A204.1 (cell line): ENCODE measurements at regions not wholly inside any gene's neighbourhood (a gene's known extent, or its start where the extent isn't known, plus 50 kb on each side); places are given as distances from the start of the nearest gene placed in this dataset.
A peak's percentile ranks its signal among the peaks of the same experiment; 100 is the strongest.

Experiments used
- FAIRE-seq: peaks from 2 replicates; lab custom pipeline; 2012; peaks lifted over from hg19 to GRCh38; lab: Jason Lieb, UNC

- FAIRE-seq: no peak
Measured at GRCh38 chr18:43482136-43482535, 204.8 kb upstream of the SYT4 start.

- FAIRE-seq: no peak
Measured at GRCh38 chr18:43482600-43482999, 205.3 kb upstream of the SYT4 start.

DNA sequence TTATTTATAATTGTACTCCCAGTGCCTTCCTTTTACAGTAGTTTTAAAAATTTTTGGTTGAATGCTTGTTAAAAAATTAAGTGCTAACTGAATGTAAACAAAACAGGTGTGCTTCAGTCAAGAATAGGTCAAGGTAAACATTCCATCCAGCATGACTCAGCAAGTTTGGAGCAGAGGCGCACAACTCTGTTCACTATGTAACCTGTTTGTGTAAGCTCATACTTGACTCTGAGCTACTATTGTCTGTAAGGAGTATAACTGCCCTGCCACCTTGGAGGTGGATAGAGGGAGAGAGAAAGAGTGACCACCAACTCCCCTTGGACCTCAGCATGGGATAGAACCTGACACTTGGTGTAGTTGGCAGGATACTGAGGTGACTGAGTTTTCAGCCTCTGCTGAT lies 207.4 kb upstream of the SYT4 start:
- FAIRE-seq: no peak

GRCh38 chr18:43485545-43485963 lies 208.3 kb upstream of the SYT4 start:
- FAIRE-seq: no peak

- FAIRE-seq: no peak
Measured at GRCh38 chr18:43486462-43486861, 209.2 kb upstream of the SYT4 start.

DNA sequence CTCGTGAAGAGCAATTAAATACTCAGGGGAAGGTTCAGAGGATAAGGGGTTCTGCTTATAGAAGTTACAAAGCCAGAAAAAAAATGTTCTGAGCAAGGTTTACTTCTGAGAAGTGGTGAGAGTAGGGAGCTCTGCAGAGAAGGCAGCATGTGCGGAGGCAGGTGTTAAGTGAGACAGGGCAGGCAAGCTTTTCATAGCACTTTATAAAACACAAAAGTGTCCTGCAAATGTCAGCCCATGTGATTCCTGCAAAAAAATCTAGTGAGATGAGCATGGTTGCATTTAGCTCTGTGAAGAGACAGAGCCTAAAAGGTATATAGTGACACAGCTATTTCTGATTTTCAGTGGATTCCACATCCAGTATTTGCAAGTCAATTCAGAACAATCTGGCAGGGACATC lies 223.8 kb upstream of the SYT4 start:
- FAIRE-seq: no peak

DNA sequence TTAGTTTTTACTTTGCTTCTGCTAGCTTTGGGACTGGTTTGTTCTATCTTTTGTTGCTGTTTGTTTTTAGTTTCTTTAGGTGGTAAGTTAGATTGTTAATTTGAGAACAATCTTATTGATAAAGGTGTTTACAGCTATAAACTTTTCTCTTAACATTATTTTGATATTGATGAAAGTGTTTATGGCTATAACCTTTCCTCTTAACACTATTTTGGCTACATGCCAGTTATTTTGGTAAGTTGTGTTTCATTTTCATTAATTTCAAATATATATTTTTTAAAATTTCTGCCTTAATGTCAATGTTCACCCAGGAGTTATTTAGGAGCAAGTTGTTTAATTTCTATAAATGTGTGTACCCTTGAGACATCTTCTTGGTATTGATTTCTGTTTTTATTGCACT lies 229.6 kb upstream of the SYT4 start:
- no peak for FAIRE-seq

DNA sequence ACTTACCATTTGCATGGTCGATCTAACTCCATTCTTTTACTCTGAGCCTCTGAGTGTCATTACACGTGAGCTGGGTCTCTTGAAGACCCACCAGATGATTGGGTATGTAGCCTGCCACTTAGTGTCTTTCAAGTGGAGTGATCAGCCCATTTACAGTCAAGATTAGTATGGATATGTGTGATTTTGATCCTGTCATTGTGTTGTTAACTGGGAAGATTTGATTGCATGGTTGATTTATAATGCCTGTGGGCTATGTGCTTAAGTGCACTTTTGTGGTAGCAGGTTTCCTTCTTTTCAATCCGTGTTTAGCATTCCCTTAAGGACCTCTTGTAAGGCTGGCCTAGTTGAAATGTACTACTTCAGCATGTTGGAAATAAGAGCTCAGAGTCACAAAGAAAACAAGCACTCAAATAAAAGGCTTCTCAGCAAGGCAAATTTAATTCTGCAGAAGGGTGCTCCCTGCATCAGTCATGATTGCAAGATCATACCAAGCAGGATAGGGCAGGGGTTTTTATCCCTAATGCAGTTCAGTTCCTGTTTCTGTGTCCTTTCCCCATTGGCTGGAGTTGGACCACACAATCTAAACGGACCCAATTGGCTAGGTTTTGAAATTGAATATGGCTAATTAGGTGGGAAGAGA lies 230.7 kb upstream of the SYT4 start:
- FAIRE-seq: no peak

DNA sequence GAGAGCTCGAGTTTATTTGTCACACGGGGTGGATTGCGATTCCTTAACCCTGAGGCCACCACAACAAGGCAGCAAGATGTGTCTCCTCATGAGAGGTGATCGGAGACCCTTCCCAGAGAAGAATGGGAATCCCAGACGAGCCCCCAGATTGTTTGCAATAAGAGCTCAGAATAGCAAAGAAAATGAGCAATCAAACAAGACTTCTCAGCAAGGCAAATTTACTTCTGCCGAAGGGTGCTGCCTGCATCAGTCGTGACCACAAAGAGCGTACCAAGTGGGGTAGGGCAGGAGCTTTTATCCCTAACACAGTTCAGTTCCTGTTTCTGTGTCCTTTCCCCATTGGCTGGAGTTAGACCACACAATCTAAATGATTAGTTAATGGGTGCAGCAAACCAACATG lies 237.5 kb upstream of the SYT4 start:
- FAIRE-seq: no peak

- FAIRE-seq: no peak
Measured at GRCh38 chr18:43515481-43515880, 238.2 kb upstream of the SYT4 start.

DNA sequence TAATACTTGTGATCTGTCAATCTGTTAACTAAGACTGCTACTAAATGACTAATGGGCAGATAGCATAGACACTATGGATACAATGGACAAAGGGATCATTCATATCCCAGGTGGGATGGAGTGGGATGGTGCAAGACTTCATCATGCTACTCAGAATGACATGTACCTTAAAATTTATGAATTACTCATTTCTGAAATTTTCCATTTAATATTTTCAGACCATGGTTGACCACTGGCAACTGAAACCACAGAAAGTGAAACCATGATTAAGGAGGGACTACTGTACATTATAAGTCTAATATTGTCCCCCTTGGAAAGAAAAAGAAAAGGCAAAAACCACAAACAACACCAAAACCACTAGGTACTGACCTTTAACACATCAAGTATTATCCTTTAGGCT lies 247.0 kb upstream of the SYT4 start:
- FAIRE-seq: no peak

- no peak for FAIRE-seq
Measured at GRCh38 chr18:43525169-43525568, 247.9 kb upstream of the SYT4 start.

DNA sequence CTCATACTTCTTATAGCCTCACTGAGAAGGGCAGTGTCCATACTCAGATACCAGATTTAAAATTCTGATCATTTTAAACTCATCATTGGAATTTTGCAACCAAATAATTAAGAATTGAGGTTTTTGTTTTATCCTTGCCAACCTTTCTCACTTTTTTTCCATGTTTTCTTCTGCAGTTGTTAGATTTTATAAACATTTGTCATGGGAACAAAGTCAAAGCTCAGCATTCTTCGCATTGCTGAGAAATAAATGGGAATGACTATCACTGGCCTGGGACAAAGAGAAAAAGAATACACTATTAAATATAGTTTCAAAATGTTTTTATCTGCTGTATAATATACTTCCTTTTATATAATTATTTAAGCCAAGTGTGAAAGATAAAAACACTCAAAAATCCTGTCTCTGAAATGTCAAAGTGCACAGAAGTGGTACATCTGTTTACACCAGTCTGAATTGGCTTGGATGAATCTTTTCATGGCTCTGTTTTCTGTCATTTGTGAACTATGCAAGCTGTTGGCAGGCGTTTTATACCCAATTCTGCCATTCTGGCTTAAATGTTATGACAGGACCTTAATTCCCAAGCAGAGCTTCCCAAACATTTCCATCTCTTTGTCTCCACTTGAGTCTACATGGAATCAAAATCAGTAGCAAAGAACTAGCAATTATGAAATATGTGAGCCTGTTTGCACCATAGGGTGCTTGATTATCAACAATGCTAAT lies 249.3 kb upstream of the SYT4 start:
- no peak for FAIRE-seq

DNA sequence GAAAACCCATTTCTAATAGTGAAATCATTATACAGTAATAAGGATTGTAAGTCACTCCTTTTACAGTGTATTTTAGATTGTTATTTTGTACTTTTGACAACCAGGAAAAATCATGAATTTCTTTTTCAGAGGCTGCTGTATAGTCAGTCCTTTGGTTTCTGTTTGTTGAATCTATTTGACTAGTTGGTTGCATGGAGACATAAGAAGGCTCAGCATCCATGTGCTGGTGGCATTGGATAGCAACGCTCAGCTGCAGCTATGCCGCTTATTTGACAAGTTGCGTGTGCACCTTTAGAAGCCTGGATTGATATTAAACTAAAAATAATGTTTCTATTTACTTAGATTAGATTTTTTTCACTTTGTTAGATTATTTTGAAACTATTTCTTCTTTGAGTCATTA lies 254.1 kb upstream of the SYT4 start:
- no peak for FAIRE-seq

GRCh38 chr18:43533371-43533770 lies 256.1 kb upstream of the SYT4 start:
- no peak for FAIRE-seq

- no peak for FAIRE-seq
Measured at GRCh38 chr18:43534511-43534910, 257.2 kb upstream of the SYT4 start.

- FAIRE-seq: no peak
Measured at GRCh38 chr18:43539862-43540261, 262.6 kb upstream of the SYT4 start.

- no peak for FAIRE-seq
Measured at GRCh38 chr18:43542016-43542415, 264.7 kb upstream of the SYT4 start.

GRCh38 chr18:43543236-43543635 lies 265.9 kb upstream of the SYT4 start:
- no peak for FAIRE-seq

GRCh38 chr18:43547456-43547855 lies 270.2 kb upstream of the SYT4 start:
- no peak for FAIRE-seq

- FAIRE-seq: no peak
Measured at GRCh38 chr18:43559507-43559906, 282.2 kb upstream of the SYT4 start.

DNA sequence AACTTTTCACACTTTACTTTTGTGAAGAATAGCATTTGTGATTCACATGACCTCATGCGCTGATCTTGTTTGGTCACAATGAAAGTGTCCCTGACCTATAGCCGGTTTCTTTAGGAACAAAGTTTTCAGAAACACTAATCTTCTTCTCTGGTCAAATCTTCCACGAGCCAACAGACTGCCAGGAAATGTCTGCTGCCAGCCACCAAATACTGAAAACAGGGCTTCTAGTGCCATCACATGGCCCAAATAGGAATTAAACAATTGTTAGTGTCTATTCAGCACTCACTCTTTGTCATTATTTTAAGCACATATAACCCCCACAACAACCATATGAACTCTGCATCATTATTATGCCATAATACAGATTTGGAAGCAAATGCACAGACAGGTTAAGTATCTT lies 286.5 kb upstream of the SYT4 start:
- peak; percentile 6 for FAIRE-seq

- FAIRE-seq: no peak
Measured at GRCh38 chr18:43570593-43570992, 293.3 kb upstream of the SYT4 start.

DNA sequence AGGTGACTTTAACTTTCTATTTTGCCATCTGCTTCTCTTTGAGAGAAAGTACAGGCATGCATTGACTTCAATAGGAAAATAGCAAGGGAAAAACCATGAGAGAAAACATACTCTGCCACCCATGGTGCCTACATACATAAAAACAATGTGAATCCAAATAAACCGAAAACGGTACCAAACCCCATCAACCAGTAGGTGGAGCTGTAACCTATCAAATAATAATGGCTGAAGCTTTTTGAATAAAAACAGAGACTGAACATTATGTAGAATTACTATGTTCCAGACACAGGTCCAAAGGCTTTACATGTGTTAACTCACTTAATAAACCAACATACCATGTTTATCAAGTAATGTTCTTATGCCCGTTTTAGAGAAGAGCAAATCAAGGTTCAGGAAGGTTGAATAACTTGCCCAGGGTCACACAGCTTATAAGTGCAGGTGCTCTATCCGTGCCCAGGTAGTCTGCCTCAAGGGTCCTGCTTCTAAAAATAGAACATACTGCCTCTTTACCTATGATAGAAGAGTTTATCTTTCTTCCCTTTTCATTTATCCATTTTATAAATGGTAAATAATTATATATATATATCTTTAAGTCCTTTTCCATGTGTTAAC lies 293.9 kb upstream of the SYT4 start:
- FAIRE-seq: peak; percentile 95
